Type B pancreatic cell (in vitro differentiated cells): ENCODE measurements at regions not wholly inside any gene's neighbourhood (a gene's known extent, or its start where the extent isn't known, plus 50 kb on each side); places are given as distances from the start of the nearest gene placed in this dataset.

Experiments used
- DNase-seq: peaks from one replicate; pipeline ENCODE4 v3.0.0; 2021; ENCODE audit warnings: mixed read lengths; ENCODE audit not compliant: unreplicated experiment; ENCODE audit errors: extremely low spot score
- H3K27ac Mint-ChIP-seq: 2 replicates; pipeline ENCODE4 v1.8.0; 2021; ENCODE audit warnings: mild to moderate bottlenecking, mixed read lengths
- H3K27me3 Mint-ChIP-seq: 2 replicates; pipeline ENCODE4 v1.8.0; 2021; ENCODE audit warnings: mixed read lengths
- H3K36me3 Mint-ChIP-seq: 2 replicates; pipeline ENCODE4 v1.8.0; 2021; ENCODE audit warnings: mixed read lengths
- H3K4me1 Mint-ChIP-seq: one replicate; pipeline ENCODE4 v1.8.0; 2021; ENCODE audit warnings: mixed read lengths; ENCODE audit not compliant: unreplicated experiment
- H3K4me3 Mint-ChIP-seq: 2 replicates; pipeline ENCODE4 v1.8.0; 2021; ENCODE audit warnings: mild to moderate bottlenecking, mixed read lengths
- H3K9me3 Mint-ChIP-seq: 2 replicates; pipeline ENCODE4 v1.8.0; 2021; ENCODE audit warnings: mixed read lengths
- TF ChIP-seq, protein P1 (sequence below): fragments of 200-600 bp; sonication (generic); conservative IDR thresholded peaks from 2 replicates; pipeline ENCODE4 v1.5.0; 2021; ENCODE audit warnings: antibody characterized with exemption, mild to moderate bottlenecking

DNA sequence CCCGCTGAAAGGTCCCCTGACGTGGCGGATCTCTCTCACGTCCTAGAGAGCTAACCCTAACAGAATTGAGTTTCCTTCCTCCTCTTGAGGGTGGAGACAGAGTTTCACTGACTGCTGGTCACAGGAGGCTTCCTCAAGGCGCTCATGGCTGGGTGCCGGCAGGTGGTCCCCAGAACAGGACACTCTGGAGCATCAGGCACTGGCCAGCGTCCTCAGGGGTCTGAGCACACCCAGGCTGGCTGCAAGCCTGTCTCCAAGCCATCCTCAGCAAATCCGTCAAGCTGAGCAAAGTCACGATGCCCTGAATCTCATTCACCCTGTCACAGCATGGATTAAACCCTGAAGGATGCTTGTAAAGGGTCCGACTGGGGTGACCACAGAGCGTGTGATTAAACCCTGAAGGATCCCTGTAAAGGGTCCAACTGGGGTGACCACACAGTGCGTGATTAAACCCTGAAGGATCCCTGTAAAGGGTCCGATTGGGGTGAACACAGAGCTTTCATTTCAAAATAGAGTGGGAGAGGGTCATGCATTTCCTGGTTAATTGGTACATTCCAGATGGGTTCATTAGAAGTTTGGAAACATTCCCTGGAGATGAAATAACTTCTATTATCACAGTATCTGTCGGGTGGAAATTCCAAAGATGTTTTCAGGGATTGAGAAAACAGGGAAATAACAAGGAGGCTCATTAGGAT is 473.0 kb downstream of the BRD1 start:
- DNase-seq: peak; percentile 32
- Mint-ChIP-seq H3K36me3 (no peaks in the 10 kb centered on the region), H3K27me3 (peaks cover 33% of the 10 kb centered on the region), H3K4me3 (no peak overlapping the region), H3K4me1 (peaks cover 4% of the 10 kb centered on the region), H3K27ac (no peak overlapping the region), H3K9me3 (no peaks in the 10 kb centered on the region)
- TF ChIP-seq, protein P1, sequence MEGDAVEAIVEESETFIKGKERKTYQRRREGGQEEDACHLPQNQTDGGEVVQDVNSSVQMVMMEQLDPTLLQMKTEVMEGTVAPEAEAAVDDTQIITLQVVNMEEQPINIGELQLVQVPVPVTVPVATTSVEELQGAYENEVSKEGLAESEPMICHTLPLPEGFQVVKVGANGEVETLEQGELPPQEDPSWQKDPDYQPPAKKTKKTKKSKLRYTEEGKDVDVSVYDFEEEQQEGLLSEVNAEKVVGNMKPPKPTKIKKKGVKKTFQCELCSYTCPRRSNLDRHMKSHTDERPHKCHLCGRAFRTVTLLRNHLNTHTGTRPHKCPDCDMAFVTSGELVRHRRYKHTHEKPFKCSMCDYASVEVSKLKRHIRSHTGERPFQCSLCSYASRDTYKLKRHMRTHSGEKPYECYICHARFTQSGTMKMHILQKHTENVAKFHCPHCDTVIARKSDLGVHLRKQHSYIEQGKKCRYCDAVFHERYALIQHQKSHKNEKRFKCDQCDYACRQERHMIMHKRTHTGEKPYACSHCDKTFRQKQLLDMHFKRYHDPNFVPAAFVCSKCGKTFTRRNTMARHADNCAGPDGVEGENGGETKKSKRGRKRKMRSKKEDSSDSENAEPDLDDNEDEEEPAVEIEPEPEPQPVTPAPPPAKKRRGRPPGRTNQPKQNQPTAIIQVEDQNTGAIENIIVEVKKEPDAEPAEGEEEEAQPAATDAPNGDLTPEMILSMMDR: no peak

DNA sequence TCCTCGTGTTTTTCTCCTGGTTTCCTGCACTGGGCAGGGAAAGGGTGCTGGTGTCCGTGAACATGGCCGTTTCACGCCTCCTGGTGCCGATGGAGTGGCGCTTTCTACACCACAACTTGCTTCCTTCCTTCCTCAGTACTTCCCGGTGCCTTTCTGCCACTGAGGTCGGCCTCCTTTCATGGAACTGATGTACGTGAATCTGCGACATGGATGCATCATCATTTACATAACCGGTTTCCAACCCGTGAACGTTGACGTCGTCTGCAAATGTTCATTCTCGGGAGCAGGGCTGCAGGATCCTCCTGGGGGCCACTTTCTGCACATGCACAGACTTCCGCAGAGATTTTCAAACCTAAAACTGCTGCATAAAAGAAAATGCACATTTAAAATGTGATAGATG is 474.4 kb downstream of the BRD1 start:
- no peak overlapping the region for H3K4me3 Mint-ChIP-seq
- H3K4me1 Mint-ChIP-seq: peaks cover 4% of the 10 kb centered on the region
- H3K27ac Mint-ChIP-seq: no peak overlapping the region
- DNase-seq: peak; percentile 43
- H3K36me3 Mint-ChIP-seq: no peaks in the 10 kb centered on the region
- TF ChIP-seq, protein P1: no peak
- H3K27me3 Mint-ChIP-seq: peaks cover 27% of the 10 kb centered on the region
- H3K9me3 Mint-ChIP-seq: no peaks in the 10 kb centered on the region

DNA sequence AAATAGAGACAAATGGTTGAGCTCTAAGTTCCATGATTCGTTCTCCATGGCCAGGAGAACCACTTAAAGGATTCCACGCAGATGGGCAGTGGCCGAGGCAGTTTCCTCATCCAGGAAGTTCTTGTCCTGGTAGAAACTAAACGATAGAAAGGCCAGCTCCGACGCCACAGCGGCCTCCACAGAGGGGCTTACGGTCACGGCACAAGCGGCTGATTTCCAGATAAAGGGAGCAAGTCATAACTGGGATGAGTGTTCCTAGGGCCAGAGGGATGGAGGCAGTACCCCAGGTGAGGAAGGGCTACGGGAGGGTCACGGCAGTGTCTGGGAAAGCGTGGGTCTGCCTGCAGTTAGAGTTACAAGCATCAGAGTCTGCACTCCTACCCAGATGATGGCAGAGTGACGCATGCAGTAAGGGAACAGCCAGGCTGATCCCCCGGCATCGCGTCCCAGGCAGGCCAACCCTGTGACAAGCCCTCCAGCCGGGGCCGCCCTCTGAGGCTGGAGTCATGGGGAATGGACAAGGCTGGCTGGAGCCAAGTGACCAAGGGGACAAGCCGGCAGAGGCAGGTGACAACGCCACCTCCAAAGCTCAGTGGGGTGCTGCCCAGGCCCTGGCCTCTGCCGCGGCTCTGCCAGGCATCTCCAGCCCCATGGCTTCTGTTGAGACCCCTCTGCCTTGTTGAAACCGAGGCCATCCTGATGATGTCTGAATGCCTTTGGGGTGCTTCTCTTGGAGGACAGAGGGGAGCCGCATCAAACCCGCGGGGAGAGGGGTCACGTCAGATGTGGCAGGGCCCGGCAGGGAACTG is 475.1 kb downstream of the BRD1 start:
- TF ChIP-seq, protein P1: no peak
- peak; percentile 52 for DNase-seq
- H3K27me3 Mint-ChIP-seq: peaks cover 27% of the 10 kb centered on the region
- H3K9me3 Mint-ChIP-seq: no peaks in the 10 kb centered on the region
- H3K4me1 Mint-ChIP-seq: peaks cover 4% of the 10 kb centered on the region
- H3K27ac Mint-ChIP-seq: peak overlapping the region; percentile 41
- H3K4me3 Mint-ChIP-seq: no peak overlapping the region
- no peaks in the 10 kb centered on the region for H3K36me3 Mint-ChIP-seq

DNA sequence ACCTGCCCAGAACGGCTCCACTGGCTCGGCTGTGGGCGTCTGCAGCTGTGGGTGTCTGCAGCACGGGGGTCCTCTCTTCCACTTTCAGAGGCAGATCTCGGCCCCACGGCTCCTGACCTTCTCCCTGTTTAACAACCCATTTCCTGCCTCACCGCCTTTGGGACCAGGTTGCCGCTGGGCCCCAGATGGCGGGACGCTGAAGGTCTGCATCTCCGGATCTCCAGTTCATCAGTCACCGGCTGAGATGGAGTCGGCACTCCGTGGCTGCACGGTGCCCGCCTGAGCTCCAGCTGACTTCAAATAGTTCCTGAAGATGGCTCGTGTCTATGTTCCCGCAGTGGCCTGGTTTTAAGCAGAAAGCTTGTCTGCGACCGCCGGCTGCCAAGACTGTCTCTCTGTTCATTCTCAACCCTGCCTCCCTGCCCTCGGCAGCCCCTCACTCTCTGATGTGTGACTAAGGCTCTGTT is 475.9 kb downstream of the BRD1 start:
- no peak overlapping the region for H3K4me3 Mint-ChIP-seq
- no peaks in the 10 kb centered on the region for H3K36me3 Mint-ChIP-seq
- H3K27ac Mint-ChIP-seq: no peak overlapping the region
- peaks cover 27% of the 10 kb centered on the region for H3K27me3 Mint-ChIP-seq
- H3K4me1 Mint-ChIP-seq: peaks cover 4% of the 10 kb centered on the region
- no peaks in the 10 kb centered on the region for H3K9me3 Mint-ChIP-seq
- peak; percentile 62 for DNase-seq
- TF ChIP-seq, protein P1: no peak

DNA sequence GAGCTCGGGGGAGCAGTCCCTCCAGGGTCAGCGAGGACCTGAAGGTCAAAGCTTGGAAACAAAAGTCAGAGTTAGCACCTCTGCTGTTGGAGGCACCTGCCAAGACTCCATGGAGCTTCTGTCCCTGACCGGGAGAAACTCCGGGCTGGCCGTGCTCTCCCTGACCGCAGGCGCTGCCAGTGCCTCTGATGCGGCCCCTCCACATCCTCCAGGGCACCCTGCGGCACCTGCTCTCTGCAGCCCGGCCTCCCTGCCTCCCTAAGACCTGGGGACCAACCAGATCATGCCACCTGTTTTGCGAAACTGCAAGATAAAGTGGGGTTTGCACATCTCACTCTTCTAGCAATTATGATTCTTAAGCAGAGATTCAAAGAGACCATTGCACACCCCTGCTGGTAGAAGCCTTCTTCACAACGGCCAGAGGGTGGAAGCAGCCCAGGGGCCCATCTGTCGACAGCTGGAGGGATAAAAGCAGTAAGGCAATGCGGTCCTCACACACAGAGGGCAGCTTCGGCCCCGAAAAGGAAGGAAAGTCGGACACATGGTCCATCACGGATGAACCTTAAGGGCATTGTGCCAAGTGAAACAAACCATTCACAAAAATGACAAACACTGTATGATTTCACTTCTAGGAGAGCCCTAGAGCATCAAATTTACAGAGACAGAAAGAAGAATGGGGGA is 477.1 kb downstream of the BRD1 start:
- peaks cover 4% of the 10 kb centered on the region for H3K4me1 Mint-ChIP-seq
- peaks cover 21% of the 10 kb centered on the region for H3K27me3 Mint-ChIP-seq
- DNase-seq: no peak
- H3K27ac Mint-ChIP-seq: no peak overlapping the region
- no peaks in the 10 kb centered on the region for H3K36me3 Mint-ChIP-seq
- H3K4me3 Mint-ChIP-seq: no peak overlapping the region
- TF ChIP-seq, protein P1: no peak
- no peaks in the 10 kb centered on the region for H3K9me3 Mint-ChIP-seq
